C4-2B (cell line): ENCODE measurements at regions not wholly inside any gene's neighbourhood (a gene's known extent, or its start where the extent isn't known, plus 50 kb on each side); places are given as distances from the start of the nearest gene placed in this dataset.
A peak's percentile ranks its signal among the peaks of the same experiment; 100 is the strongest.

Experiments used
- H3K27ac ChIP-seq: fragments of 450-650 bp; 2 replicates; pipeline ENCODE4 v1.5.1; 2017
- CTCF ChIP-seq: fragments of 450-650 bp; conservative IDR thresholded peaks from 2 replicates; pipeline ENCODE4 v1.5.1; 2017; ENCODE audit warnings: mild to moderate bottlenecking
- ZFX ChIP-seq: fragments of 450-650 bp; IDR thresholded peaks from 2 replicates; pipeline ENCODE4 v1.6.1; 2017

GRCh38 chr4:184896868-184897715 lies 71.3 kb upstream of the ACSL1 start:
- H3K27ac ChIP-seq, result no peak overlapping the region
- no peak for TF ChIP-seq ZFX

- peak overlapping the region; percentile 36 for H3K27ac ChIP-seq
- TF ChIP-seq ZFX (no peak), CTCF (no peak)
These were observed 72.1 kb upstream of the ACSL1 start for GRCh38 chr4:184897895-184898294.

- TF ChIP-seq CTCF, result no peak
- no peak for TF ChIP-seq ZFX
- peak overlapping the region; percentile 36 for H3K27ac ChIP-seq
These were observed 73.0 kb upstream of the ACSL1 start for GRCh38 chr4:184898793-184899192.

GRCh38 chr4:184899261-184900134 lies 73.7 kb upstream of the ACSL1 start:
- H3K27ac ChIP-seq, result peak overlapping the region; percentile 36
- TF ChIP-seq CTCF (no peak), ZFX (no peak)

- no peak overlapping the region for H3K27ac ChIP-seq
- TF ChIP-seq CTCF (no peak), ZFX (no peak)
These were observed 74.4 kb upstream of the ACSL1 start for GRCh38 chr4:184900184-184900583.

- no peak for TF ChIP-seq CTCF
- no peak for TF ChIP-seq ZFX
- no peak overlapping the region for H3K27ac ChIP-seq
These were observed 76.8 kb upstream of the ACSL1 start for GRCh38 chr4:184902550-184902949.

- TF ChIP-seq CTCF (no peak), ZFX (no peak)
These were observed 80.8 kb upstream of the ACSL1 start for GRCh38 chr4:184906480-184907097.

More at GRCh38 chr4:184906480-184907097, 80.8 kb upstream of the ACSL1 start:
- no peak overlapping the region for H3K27ac ChIP-seq
